HEK293 (cell line): ENCODE measurements at regions not wholly inside any gene's neighbourhood (a gene's known extent, or its start where the extent isn't known, plus 50 kb on each side); places are given as distances from the start of the nearest gene placed in this dataset.

Source experiments
- CTCF ChIA-PET: fragments of 350-600 bp; formaldehyde crosslinking; extraction: SDS; loops from one replicate; lab custom pipeline; 2021; ENCODE audit warnings: antibody characterized with exemption; lab: Yijun Ruan, JAX
- POLR2A ChIA-PET: fragments of 300-600 bp; formaldehyde crosslinking; extraction: SDS; loops from one replicate; lab custom pipeline; 2020; ENCODE audit warnings: antibody characterized with exemption, inconsistent platforms; lab: Yijun Ruan, JAX
- H3K27ac ChIP-seq: fragments of 200-500 bp; sonication (Bioruptor generic); 2 replicates; pipeline ENCODE4 v1.5.1; 2014; ENCODE audit warnings: low read depth, low read length, control low read depth, inconsistent platforms; ENCODE audit errors: extremely low read depth
- H3K36me3 ChIP-seq, 2 experiments: fragments of 200-500 bp in 1 of 2; sonication (Bioruptor generic) in 1 of 2; 1 replicate in 1 of 2; 2 replicates in 1 of 2; pipeline ENCODE4 v1.5.1; 2014 to 2017; ENCODE audit warnings: inconsistent platforms in 2 of 2, low read length in 2 of 2; ENCODE audit not compliant: control insufficient read depth in 2 of 2, insufficient read depth in 1 of 2
- H3K4me1 ChIP-seq: fragments of 200-500 bp; sonication (Bioruptor generic); 2 replicates; pipeline ENCODE4 v1.5.1; 2014; ENCODE audit warnings: mild to moderate bottlenecking, low read length, inconsistent platforms; ENCODE audit not compliant: control insufficient read depth, insufficient read depth
- H3K4me3 ChIP-seq: 2 replicates; pipeline ENCODE4 v1.5.1; 2011; ENCODE audit warnings: low read depth, mild to moderate bottlenecking, control low read depth, low read length, moderate library complexity
- H3K9me3 ChIP-seq: fragments of 200-500 bp; sonication (Bioruptor generic); 2 replicates; pipeline ENCODE4 v1.5.1; 2014; ENCODE audit warnings: low read depth, low read length, inconsistent platforms; ENCODE audit not compliant: control insufficient read depth, insufficient read depth
- GLI2 ChIP-seq: fragments of 450-650 bp; formaldehyde crosslinking; IDR thresholded peaks from 2 replicates; pipeline ENCODE4; 2017; ENCODE audit warnings: missing biosample characterization, missing genetic modification characterization, low read depth, borderline replicate concordance
- HOXA7 ChIP-seq: sonication (generic); formaldehyde crosslinking; IDR thresholded peaks from 2 replicates; pipeline ENCODE4 v1.8.1; 2022; ENCODE audit warnings: missing genetic modification reagents, borderline replicate concordance
- KLF16 ChIP-seq: fragments of 450-650 bp; formaldehyde crosslinking; IDR thresholded peaks from 2 replicates; pipeline ENCODE4 v1.5.1; 2017; ENCODE audit warnings: missing biosample characterization, missing genetic modification characterization
- MEIS1 ChIP-seq: sonication (generic); formaldehyde crosslinking; IDR thresholded peaks from 2 replicates; pipeline ENCODE4 v1.8.1; 2022; ENCODE audit warnings: missing genetic modification reagents, mild to moderate bottlenecking, borderline replicate concordance
- PRDM2 ChIP-seq: fragments of 450-650 bp; formaldehyde crosslinking; IDR thresholded peaks from 2 replicates; pipeline ENCODE4 v1.5.1; 2016; ENCODE audit warnings: missing biosample characterization, missing genetic modification characterization, borderline replicate concordance
- PRDM4 ChIP-seq: fragments of 450-650 bp; formaldehyde crosslinking; IDR thresholded peaks from 2 replicates; pipeline ENCODE4 v1.5.1; 2017; ENCODE audit warnings: missing biosample characterization, missing genetic modification characterization
- ZFP3 ChIP-seq: fragments of 450-650 bp; formaldehyde crosslinking; IDR thresholded peaks from 2 replicates; pipeline ENCODE4 v1.5.1; 2016; ENCODE audit warnings: low read depth, missing biosample characterization, missing genetic modification characterization
- ZIC2 ChIP-seq: fragments of 450-650 bp; formaldehyde crosslinking; IDR thresholded peaks from 2 replicates; pipeline ENCODE4 v1.5.1; 2016; ENCODE audit warnings: missing biosample characterization, missing genetic modification characterization
- ZNF155 ChIP-seq: fragments of 450-650 bp; formaldehyde crosslinking; IDR thresholded peaks from 2 replicates; pipeline ENCODE4 v1.5.1; 2016; ENCODE audit warnings: missing biosample characterization, missing genetic modification characterization
- ZNF157 ChIP-seq: fragments of 450-650 bp; formaldehyde crosslinking; IDR thresholded peaks from 2 replicates; pipeline ENCODE4 v1.5.1; 2016; ENCODE audit warnings: missing biosample characterization, missing genetic modification characterization
- ZNF23 ChIP-seq: fragments of 450-650 bp; formaldehyde crosslinking; IDR thresholded peaks from 2 replicates; pipeline ENCODE4 v1.5.1; 2016; ENCODE audit warnings: missing biosample characterization, missing genetic modification characterization, borderline replicate concordance
- ZNF292 ChIP-seq: fragments of 450-650 bp; formaldehyde crosslinking; IDR thresholded peaks from 2 replicates; pipeline ENCODE4 v1.5.1; 2016; ENCODE audit warnings: low read depth, missing biosample characterization, missing genetic modification characterization, borderline replicate concordance
- ZNF544 ChIP-seq: fragments of 450-650 bp; formaldehyde crosslinking; IDR thresholded peaks from 2 replicates; pipeline ENCODE4 v1.5.0; 2017; ENCODE audit warnings: missing biosample characterization, missing genetic modification characterization
- ZNF600 ChIP-seq: fragments of 450-650 bp; formaldehyde crosslinking; IDR thresholded peaks from 2 replicates; pipeline ENCODE4 v1.5.1; 2016; ENCODE audit warnings: missing biosample characterization, missing genetic modification characterization
- ZNF626 ChIP-seq: fragments of 450-650 bp; sonication (Bioruptor Pico); formaldehyde crosslinking; IDR thresholded peaks from 2 replicates; pipeline ENCODE4 v1.5.1; 2018; ENCODE audit warnings: missing biosample characterization, missing genetic modification characterization, inconsistent platforms
- ZNF76 ChIP-seq: fragments of 450-650 bp; formaldehyde crosslinking; IDR thresholded peaks from 2 replicates; pipeline ENCODE4; 2016; ENCODE audit warnings: low read depth, missing biosample characterization, missing genetic modification characterization, borderline replicate concordance
- ZSCAN18 ChIP-seq: fragments of 450-650 bp; formaldehyde crosslinking; IDR thresholded peaks from 2 replicates; pipeline ENCODE4 v1.5.1; 2016; ENCODE audit warnings: missing biosample characterization, missing genetic modification characterization

- H3K4me1 ChIP-seq = no peaks in the 10 kb centered on the region
- H3K27ac ChIP-seq = no peak overlapping the region
- POLR2A ChIA-PET = no interaction called here
- CTCF ChIA-PET = no interaction called here
- TF ChIP-seq ZFP3 (tag by site-specific recombination) (no peak), KLF16 (tag by site-specific recombination) (no peak), ZSCAN18 (tag by site-specific recombination) (no peak), PRDM4 (tag by site-specific recombination) (no peak), ZNF23 (tag by site-specific recombination) (no peak), HOXA7 (CRISPR knock-in tag) (no peak), ZNF626 (tag by site-specific recombination) (no peak)
- no peak overlapping the region for H3K4me3 ChIP-seq
- H3K36me3 ChIP-seq = no peaks in the 10 kb centered on the region
- H3K9me3 ChIP-seq = no peaks in the 10 kb centered on the region
Observed at GRCh38 chr5:135207866-135208265, 173.8 kb upstream of the PITX1 start.

- Histone ChIP-seq H3K4me3 (no peak overlapping the region), H3K27ac (no peak overlapping the region), H3K4me1 (no peaks in the 10 kb centered on the region), H3K9me3 (no peaks in the 10 kb centered on the region), H3K36me3 (no peaks in the 10 kb centered on the region)
- ChIA-PET POLR2A (no interaction called here), CTCF (interaction anchor here (0.7 to 1.8 kb wide), 2 partner anchors 10 to 102 kb away, joined by 3 to 5 read pairs; no protein-coding TSS in a partner anchor)
- TF ChIP-seq ZIC2 = peak; percentile 58
- TF ChIP-seq MEIS1 (CRISPR knock-in tag) = no peak
- TF ChIP-seq GLI2 (tag by site-specific recombination) = no peak
- no peak for TF ChIP-seq ZNF292 (tag by site-specific recombination)
Observed at GRCh38 chr5:135206862-135207261, 172.8 kb upstream of the PITX1 start.

GRCh38 chr5:135205632-135206349, 171.8 kb upstream of the PITX1 start:
- Histone ChIP-seq H3K4me3 (no peak overlapping the region), H3K9me3 (no peaks in the 10 kb centered on the region), H3K4me1 (no peaks in the 10 kb centered on the region), H3K36me3 (no peaks in the 10 kb centered on the region), H3K27ac (no peak overlapping the region)
- TF ChIP-seq PRDM2 (tag by site-specific recombination) (no peak), ZNF544 (tag by site-specific recombination) (no peak), ZNF76 (tag by site-specific recombination) (no peak), ZNF157 (tag by site-specific recombination) (no peak), ZNF600 (tag by site-specific recombination) (no peak), ZNF155 (tag by site-specific recombination) (no peak)
- CTCF ChIA-PET = interaction anchor here (0.6 to 2.5 kb wide), 12 partner anchors 11 to 289 kb away, joined by 3 to 11 read pairs (median 4); no protein-coding TSS in a partner anchor
- POLR2A ChIA-PET = no interaction called here
